Common myeloid progenitor, CD34-positive (primary cell): ENCODE measurements at regions not wholly inside any gene's neighbourhood (a gene's known extent, or its start where the extent isn't known, plus 50 kb on each side); places are given as distances from the start of the nearest gene placed in this dataset.

Experiments used
- CTCF ChIA-PET: fragments of 350-600 bp; sonication (Branson Sonifier 250); formaldehyde crosslinking; loops from one replicate; lab custom pipeline; 2021; ENCODE audit warnings: antibody characterized with exemption; lab: Charles Lee
- POLR2A ChIA-PET: fragments of 350-600 bp; sonication (Branson Sonifier 250); formaldehyde crosslinking; loops from one replicate; lab custom pipeline; 2021; ENCODE audit warnings: antibody characterized with exemption; lab: Charles Lee
- DNase-seq, 3 donors: peaks; one replicate each; pipeline versions ENCODE4 v3.0.0 to v3.0.0-alpha.2; 2013
- H3K27ac ChIP-seq, 2 experiments: 1 replicate in 1 of 2; 2 replicates in 1 of 2; pipeline ENCODE4 v1.7.0; 2013; ENCODE audit warnings: inconsistent platforms in 2 of 2, low read length in 2 of 2, mild to moderate bottlenecking in 2 of 2, low read depth in 1 of 2, moderate library complexity in 1 of 2; ENCODE audit not compliant: severe bottlenecking in 2 of 2, insufficient read depth in 1 of 2, poor library complexity in 1 of 2
- H3K27me3 ChIP-seq, 5 experiments: replicated peaks in 2 of 5; 1 replicate in 3 of 5; 2 replicates in 2 of 5; pipeline versions ENCODE4 v1.6.1 to v1.7.0; 2013; ENCODE audit warnings: low read length in 4 of 5, mild to moderate bottlenecking in 2 of 5, moderate library complexity in 2 of 5, inconsistent platforms in 1 of 5; ENCODE audit not compliant: insufficient read depth in 5 of 5, control insufficient read depth in 4 of 5
- H3K36me3 ChIP-seq, 4 experiments: 1 replicate in 2 of 4; 2 replicates in 2 of 4; pipeline versions ENCODE4 v1.6.1 to v1.7.0; 2013; ENCODE audit warnings: low read length in 3 of 4, control low read depth in 1 of 4, mild to moderate bottlenecking in 1 of 4; ENCODE audit not compliant: control insufficient read depth in 4 of 4, insufficient read depth in 4 of 4
- H3K4me1 ChIP-seq, 4 experiments: 1 replicate in 3 of 4; 2 replicates in 1 of 4; pipeline versions ENCODE4 v1.6.1 to v1.7.1; 2013; ENCODE audit warnings: low read length in 3 of 4, mild to moderate bottlenecking in 3 of 4, control low read depth in 1 of 4, inconsistent platforms in 1 of 4, moderate library complexity in 1 of 4; ENCODE audit not compliant: control insufficient read depth in 4 of 4, insufficient read depth in 4 of 4; ENCODE audit errors: control extremely low read depth in 1 of 4
- H3K4me3 ChIP-seq, 7 experiments: 1 replicate in 4 of 7; 2 replicates in 3 of 7; pipeline versions ENCODE4 v1.5.1 to v1.7.0; 2013; ENCODE audit warnings: mild to moderate bottlenecking in 7 of 7, low read length in 6 of 7, moderate library complexity in 6 of 7, inconsistent platforms in 2 of 7, low read depth in 2 of 7, control low read depth in 1 of 7; ENCODE audit not compliant: insufficient read depth in 4 of 7, control insufficient read depth in 1 of 7; ENCODE audit errors: extremely low read depth in 1 of 7
- H3K9me3 ChIP-seq, 5 experiments: 1 replicate in 4 of 5; 2 replicates in 1 of 5; pipeline versions ENCODE4 v1.6.1 to v1.7.1; 2013; ENCODE audit warnings: low read length in 4 of 5, mild to moderate bottlenecking in 2 of 5, inconsistent platforms in 1 of 5, low read depth in 1 of 5, moderate library complexity in 1 of 5; ENCODE audit not compliant: control insufficient read depth in 4 of 5, insufficient read depth in 2 of 5; ENCODE audit errors: control extremely low read depth in 1 of 5
- WGBS: methylation state at CpG from one replicate; pipeline ENCODE4 v1.1.5; 2013; ENCODE audit not compliant: insufficient coverage; 5-methylcytosine and 5-hydroxymethylcytosine counted together

DNA sequence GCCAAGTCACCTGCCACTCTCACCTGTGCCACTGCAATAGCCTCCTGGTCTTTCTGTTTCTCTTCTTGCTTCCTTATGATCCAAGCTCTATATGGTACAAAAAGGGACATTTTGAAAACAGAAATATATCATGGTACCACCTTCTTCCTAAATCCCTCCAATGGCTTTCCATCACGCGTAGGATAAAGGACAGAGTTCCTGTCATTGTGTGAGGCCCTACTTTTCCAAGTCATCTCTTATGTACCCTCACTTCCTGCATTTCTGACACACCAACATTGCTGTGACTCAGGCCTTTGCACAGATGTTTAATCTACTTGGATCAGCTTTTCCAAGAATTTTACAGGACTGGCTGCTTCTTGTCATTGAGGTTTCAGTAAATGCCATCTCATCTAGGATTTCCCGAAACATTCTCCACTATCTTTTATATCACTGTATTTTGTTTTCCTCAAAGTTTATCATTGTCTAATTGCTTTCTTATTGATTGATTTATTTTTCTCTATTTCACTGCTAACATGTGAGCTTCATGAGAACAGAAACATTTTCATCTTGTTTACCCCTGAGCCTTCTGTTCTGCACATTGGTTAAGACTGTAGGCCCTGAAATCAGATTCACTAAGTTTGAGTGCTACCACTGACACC lies 426.1 kb upstream of the FANCL start:
- Histone ChIP-seq H3K9me3 (peaks cover 0 to 12% (median 2%) of the 10 kb centered on the region in 5 experiments), H3K4me3 (no peak overlapping the region), H3K27ac (no peak overlapping the region), H3K36me3 (no peaks in the 10 kb centered on the region), H3K4me1 (peaks cover 0 to 6% (median 0%) of the 10 kb centered on the region in 4 experiments), H3K27me3 (no peaks in the 10 kb centered on the region)
- WGBS, result 80% methylated on average over 1 of the region's 3 CpGs
- peak in 2 of 3 donors; percentile 46 to 64 for DNase-seq
- ChIA-PET CTCF (interaction anchor here (1.5 kb wide), 1 partner anchor 10 kb away, joined by 3 read pairs; no protein-coding TSS in a partner anchor), POLR2A (interaction anchor here (0.5 kb wide), 1 partner anchor 66 kb away, joined by 3 read pairs; no protein-coding TSS in a partner anchor)

DNA sequence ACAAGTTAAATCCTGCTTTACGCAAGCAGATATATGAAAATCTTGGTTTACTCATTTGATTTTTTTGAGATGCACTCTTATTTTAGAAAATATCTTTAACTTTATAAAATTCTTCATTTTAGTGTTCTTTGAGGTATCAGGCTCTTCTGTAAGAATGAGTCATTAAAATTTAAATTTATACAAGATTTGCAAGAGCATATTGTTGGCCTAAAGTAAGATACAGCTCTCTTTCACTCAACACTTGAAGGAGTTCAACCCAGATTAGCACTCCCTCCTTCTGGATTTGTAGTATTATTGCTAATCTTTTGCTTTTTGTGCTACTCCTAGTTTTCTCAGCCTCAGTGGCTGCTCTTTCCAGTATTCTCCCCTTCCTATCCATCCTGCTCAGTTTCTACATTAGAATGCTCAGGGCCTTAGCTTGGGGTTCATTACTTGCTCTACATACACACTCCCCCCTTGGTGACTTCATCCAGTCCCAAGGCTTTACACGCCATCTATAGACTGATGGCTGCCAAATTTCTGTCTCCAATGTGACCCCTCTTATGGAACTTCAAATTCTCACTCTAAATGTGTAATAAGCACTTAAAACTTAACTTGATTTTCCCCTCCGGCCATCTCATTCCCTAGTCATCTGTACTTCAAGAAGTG lies 425.3 kb upstream of the FANCL start:
- ChIA-PET POLR2A (interaction anchor here (0.5 to 1.0 kb wide), 2 partner anchors 21 to 57 kb away, joined by 3 read pairs; no protein-coding TSS in a partner anchor), CTCF (interaction anchor here (0.6 to 1.5 kb wide), 2 partner anchors 10 to 13 kb away, joined by 3 to 4 read pairs; no protein-coding TSS in a partner anchor)
- 100% methylated on average over 2 of the region's 3 CpGs for WGBS
- peaks cover 0 to 6% (median 0%) of the 10 kb centered on the region in 4 experiments for H3K4me1 ChIP-seq
- no peaks in the 10 kb centered on the region for H3K27me3 ChIP-seq
- peaks cover 0 to 12% (median 2%) of the 10 kb centered on the region in 5 experiments for H3K9me3 ChIP-seq
- H3K27ac ChIP-seq, result no peak overlapping the region
- no peak for DNase-seq
- no peak overlapping the region for H3K4me3 ChIP-seq
- H3K36me3 ChIP-seq, result no peaks in the 10 kb centered on the region

DNA sequence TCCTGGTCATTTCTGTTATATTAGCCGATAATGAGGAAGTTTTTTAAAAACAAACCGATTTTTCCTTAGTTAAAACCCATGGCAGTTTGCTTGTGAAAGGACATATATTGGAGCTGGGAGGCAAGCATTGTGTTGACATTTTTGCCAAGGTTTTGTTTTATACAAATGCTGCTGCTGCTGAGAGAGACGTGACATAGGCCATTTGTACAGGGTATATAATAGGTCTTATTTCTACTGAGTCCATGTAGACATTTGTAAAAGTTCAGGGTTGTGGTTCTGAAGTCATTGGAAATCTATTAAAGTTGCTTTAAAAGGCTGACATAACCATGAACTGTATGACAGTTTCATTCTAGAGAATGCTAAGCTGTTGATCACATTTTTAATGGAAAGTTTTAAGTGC lies 424.0 kb upstream of the FANCL start:
- H3K27ac ChIP-seq, result no peak overlapping the region
- POLR2A ChIA-PET, result interaction anchor here (0.6 kb wide), 1 partner anchor 344 kb away, joined by 4 read pairs; no protein-coding TSS in a partner anchor
- no peak for DNase-seq
- H3K9me3 ChIP-seq, result peaks cover 0 to 11% (median 2%) of the 10 kb centered on the region in 5 experiments
- no peaks in the 10 kb centered on the region for H3K36me3 ChIP-seq
- H3K4me1 ChIP-seq, result peaks cover 0 to 6% (median 0%) of the 10 kb centered on the region in 4 experiments
- H3K4me3 ChIP-seq, result no peak overlapping the region
- H3K27me3 ChIP-seq, result no peaks in the 10 kb centered on the region
- WGBS, result 100% methylated on average over 2 of the region's 3 CpGs
- CTCF ChIA-PET, result interaction anchor here (0.9 to 3.1 kb wide), 3 partner anchors 11 to 94 kb away, joined by 3 to 9 read pairs (median 4); no protein-coding TSS in a partner anchor

DNA sequence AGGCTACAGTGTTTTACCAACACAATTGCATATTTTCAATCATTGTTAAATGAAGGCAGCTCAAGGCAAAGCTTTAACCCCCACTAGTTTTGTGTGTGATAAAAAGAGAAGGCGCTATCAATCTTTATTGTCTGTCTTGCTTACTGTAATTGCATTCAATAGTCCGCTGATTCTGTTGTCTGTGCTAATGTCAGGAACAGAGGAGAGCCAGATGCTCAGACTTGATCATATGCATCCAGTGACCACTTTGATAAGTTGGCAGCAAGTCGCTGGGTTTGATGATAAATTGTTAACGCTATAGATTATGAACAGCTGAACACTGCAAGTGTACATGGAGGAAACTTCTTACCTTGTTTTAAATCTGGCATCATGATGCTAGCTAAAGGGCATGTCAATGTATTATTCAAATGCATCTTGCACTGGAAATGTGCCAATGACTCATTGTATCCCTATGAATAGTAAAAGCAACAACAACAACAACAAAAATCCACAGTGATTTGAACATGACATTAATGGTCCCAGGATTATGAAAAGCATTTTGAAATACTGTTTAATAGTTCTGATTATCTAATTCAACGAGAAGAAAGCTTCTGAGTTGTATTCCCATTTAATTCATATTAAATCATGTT lies 423.5 kb upstream of the FANCL start:
- Histone ChIP-seq H3K27me3 (no peaks in the 10 kb centered on the region), H3K36me3 (no peaks in the 10 kb centered on the region), H3K9me3 (peaks cover 0 to 7% (median 2%) of the 10 kb centered on the region in 5 experiments), H3K27ac (no peak overlapping the region), H3K4me1 (peaks cover 0 to 6% (median 0%) of the 10 kb centered on the region in 4 experiments), H3K4me3 (no peak overlapping the region)
- ChIA-PET CTCF (interaction anchor here (0.8 to 3.1 kb wide), 3 partner anchors 12 to 16 kb away, joined by 3 to 9 read pairs (median 4); no protein-coding TSS in a partner anchor), POLR2A (interaction anchor here (0.6 kb wide), 1 partner anchor 345 kb away, joined by 4 read pairs; no protein-coding TSS in a partner anchor)
- 100% methylated on average over 3 of the region's 5 CpGs for WGBS
- no peak for DNase-seq

DNA sequence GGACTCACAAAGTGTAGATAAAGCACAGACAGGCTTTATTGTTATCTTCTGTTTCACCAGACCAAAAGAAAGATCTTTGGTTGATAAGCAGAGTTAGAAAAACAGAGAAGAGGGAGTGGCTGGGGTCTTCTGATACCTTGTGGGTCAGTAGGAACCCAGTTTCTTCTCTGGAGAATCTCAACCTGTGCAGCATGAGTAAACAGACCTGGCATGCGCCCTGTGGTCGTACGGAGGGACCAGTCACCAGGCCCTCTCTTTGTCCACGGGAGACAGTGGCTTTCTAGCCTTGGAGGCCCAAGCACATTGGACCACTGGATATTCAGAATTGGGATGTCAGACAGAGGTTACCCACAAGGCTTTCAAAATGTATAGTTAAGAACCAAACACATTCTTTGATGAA lies 418.9 kb upstream of the FANCL start:
- no peak for DNase-seq
- 100% methylated on average over 4 of the region's 4 CpGs for WGBS
- Histone ChIP-seq H3K27ac (no peak overlapping the region), H3K4me3 (no peak overlapping the region), H3K9me3 (no peaks in the 10 kb centered on the region), H3K27me3 (no peaks in the 10 kb centered on the region), H3K4me1 (peaks cover 0 to 6% (median 2%) of the 10 kb centered on the region in 4 experiments), H3K36me3 (peaks cover 0 to 2% (median 0%) of the 10 kb centered on the region in 4 experiments)
- POLR2A ChIA-PET, result no interaction called here
- CTCF ChIA-PET, result no interaction called here

DNA sequence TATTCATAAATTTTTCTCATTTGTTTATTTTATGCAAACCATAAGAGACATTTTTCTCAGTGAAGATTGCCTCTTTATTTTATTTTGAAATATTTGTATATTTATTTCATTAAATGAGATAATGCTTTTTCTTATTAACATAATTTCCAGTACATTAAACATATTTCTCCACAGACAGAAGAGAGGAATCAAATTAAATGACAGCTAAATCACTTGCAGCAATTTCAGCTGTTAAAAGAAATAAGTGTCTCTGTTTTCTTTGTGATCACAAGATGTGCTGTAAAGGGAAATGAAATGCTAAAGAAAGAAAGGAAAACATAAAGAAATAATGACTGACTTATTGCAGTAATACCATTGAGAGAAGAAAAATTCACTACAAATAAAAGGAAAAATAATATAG lies 414.0 kb upstream of the FANCL start:
- no peak overlapping the region for H3K27ac ChIP-seq
- H3K9me3 ChIP-seq, result peaks cover 0 to 6% (median 0%) of the 10 kb centered on the region in 5 experiments
- ChIA-PET POLR2A (no interaction called here), CTCF (interaction anchor here (0.9 kb wide), 1 partner anchor 31 kb away, joined by 3 read pairs; no protein-coding TSS in a partner anchor)
- H3K27me3 ChIP-seq, result no peaks in the 10 kb centered on the region
- no peak for DNase-seq
- peaks cover 0 to 6% (median 1%) of the 10 kb centered on the region in 4 experiments for H3K36me3 ChIP-seq
- peaks cover 0 to 6% (median 2%) of the 10 kb centered on the region in 4 experiments for H3K4me1 ChIP-seq
- no peak overlapping the region for H3K4me3 ChIP-seq
